RWPE2 (cell line): ENCODE measurements at regions not wholly inside any gene's neighbourhood (a gene's known extent, or its start where the extent isn't known, plus 50 kb on each side); places are given as distances from the start of the nearest gene placed in this dataset.

Experiments
- ATAC-seq: fragments of 200-7000 bp; cut with Tn5 transposase; 3 replicates; pipeline ENCODE4 v1.9.1; 2021; ENCODE audit warnings: low read depth
- DNase-seq: peaks from one replicate; pipeline ENCODE4 v3.0.0-alpha.2; 2020; ENCODE audit warnings: low spot score
- H3K27ac ChIP-seq: fragments of 450-650 bp; 2 replicates; pipeline ENCODE4 v1.5.1; 2017; ENCODE audit warnings: mild to moderate bottlenecking; ENCODE audit not compliant: poor library complexity, severe bottlenecking
- H3K27me3 ChIP-seq: fragments of 250-450 bp; sonication (Bioruptor Pico); 2 replicates; pipeline ENCODE4 v1.5.1; 2021; ENCODE audit warnings: mild to moderate bottlenecking, moderate library complexity; ENCODE audit not compliant: insufficient read depth, poor library complexity, severe bottlenecking
- H3K36me3 ChIP-seq: fragments of 250-450 bp; sonication (Bioruptor Pico); 2 replicates; pipeline ENCODE4 v1.5.1; 2020; ENCODE audit warnings: low read depth, mild to moderate bottlenecking, moderate library complexity
- H3K4me1 ChIP-seq: fragments of 250-450 bp; sonication (Bioruptor Pico); 2 replicates; pipeline ENCODE4 v1.5.1; 2021; ENCODE audit warnings: mild to moderate bottlenecking, moderate library complexity; ENCODE audit not compliant: insufficient read depth, poor library complexity, severe bottlenecking
- H3K4me3 ChIP-seq: fragments of 250-450 bp; sonication (Bioruptor Pico); 2 replicates; pipeline ENCODE4 v1.5.1; 2021; ENCODE audit warnings: mild to moderate bottlenecking, moderate library complexity; ENCODE audit not compliant: severe bottlenecking
- H3K9me3 ChIP-seq: fragments of 250-450 bp; sonication (Bioruptor Pico); 2 replicates; pipeline ENCODE4 v1.5.1; 2021; ENCODE audit warnings: mild to moderate bottlenecking, moderate library complexity; ENCODE audit not compliant: severe bottlenecking
- CTCF ChIP-seq: fragments of 450-650 bp; IDR thresholded peaks from one replicate; pipeline ENCODE4 v1.5.1; 2017; ENCODE audit warnings: mild to moderate bottlenecking, moderate library complexity; ENCODE audit not compliant: poor library complexity, severe bottlenecking

DNA sequence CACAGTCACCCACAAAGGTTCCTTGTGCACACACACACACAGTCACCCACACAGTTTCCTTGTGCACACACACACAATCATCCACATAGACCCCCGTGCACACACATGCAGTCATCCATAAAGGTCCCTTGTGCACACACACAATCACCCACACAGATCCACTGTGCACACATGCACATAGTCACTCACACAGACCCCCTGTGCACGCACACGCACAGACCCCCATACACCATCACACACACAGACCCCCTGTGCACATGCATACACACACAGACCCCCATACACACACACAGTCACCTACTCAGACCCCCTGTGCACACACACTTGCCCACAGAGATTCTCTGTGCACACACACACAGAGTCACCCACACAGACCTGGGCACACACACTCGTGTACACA is 107.1 kb downstream of the HSPH1 start:
- TF ChIP-seq CTCF, result no peak
- ATAC-seq (no peak), DNase-seq (no peak)
- no peak overlapping the region for H3K27ac ChIP-seq
- H3K4me3 ChIP-seq, result no peak overlapping the region
- H3K4me1 ChIP-seq, result no peaks in the 10 kb centered on the region
- no peaks in the 10 kb centered on the region for H3K9me3 ChIP-seq
- H3K36me3 ChIP-seq, result no peaks in the 10 kb centered on the region
- no peaks in the 10 kb centered on the region for H3K27me3 ChIP-seq

GRCh38 chr13:31053896-31054295 is 107.8 kb downstream of the HSPH1 start:
- Histone ChIP-seq H3K36me3 (no peaks in the 10 kb centered on the region), H3K9me3 (no peaks in the 10 kb centered on the region), H3K27ac (no peak overlapping the region), H3K27me3 (no peaks in the 10 kb centered on the region), H3K4me1 (no peaks in the 10 kb centered on the region), H3K4me3 (no peak overlapping the region)
- no peak for DNase-seq
- TF ChIP-seq CTCF, result no peak
- no peak for ATAC-seq

- ATAC-seq, result peak; percentile 35; the same call in 1 of the 3 replicates
- H3K4me1 ChIP-seq, result no peaks in the 10 kb centered on the region
- no peak for TF ChIP-seq CTCF
- H3K27me3 ChIP-seq, result no peaks in the 10 kb centered on the region
- DNase-seq, result no peak
- H3K36me3 ChIP-seq, result no peaks in the 10 kb centered on the region
- no peaks in the 10 kb centered on the region for H3K9me3 ChIP-seq
- H3K27ac ChIP-seq, result no peak overlapping the region
- no peak overlapping the region for H3K4me3 ChIP-seq
Measured at GRCh38 chr13:31053091-31053490, 108.6 kb downstream of the HSPH1 start.

GRCh38 chr13:31052478-31052877 is 109.2 kb downstream of the HSPH1 start:
- no peak for ATAC-seq
- Histone ChIP-seq H3K4me3 (no peak overlapping the region), H3K27ac (no peak overlapping the region), H3K27me3 (no peaks in the 10 kb centered on the region), H3K9me3 (no peaks in the 10 kb centered on the region), H3K4me1 (no peaks in the 10 kb centered on the region), H3K36me3 (no peaks in the 10 kb centered on the region)
- no peak for DNase-seq
- no peak for TF ChIP-seq CTCF

GRCh38 chr13:31051999-31052398 is 109.7 kb downstream of the HSPH1 start:
- DNase-seq (no peak), ATAC-seq (no peak)
- Histone ChIP-seq H3K4me1 (no peaks in the 10 kb centered on the region), H3K36me3 (no peaks in the 10 kb centered on the region), H3K9me3 (no peaks in the 10 kb centered on the region), H3K27me3 (no peaks in the 10 kb centered on the region), H3K4me3 (no peak overlapping the region), H3K27ac (no peak overlapping the region)
- TF ChIP-seq CTCF, result no peak
